ENCODE measurements at regions not wholly inside any gene's neighbourhood (a gene's known extent, or its start where the extent isn't known, plus 50 kb on each side); places are given as distances from the start of the nearest gene placed in this dataset.
"Not testable (repeated sequence)": the region's sequence is repeated elsewhere in the genome, so short reads cannot be mapped to it uniquely, and the experiment has no call there.

- DNase-seq, result no peak
These were observed 89.8 kb upstream of the KCNE2 start for GRCh38 chr21:34274001-34274400.

- no peak for DNase-seq
These were observed 86.9 kb upstream of the KCNE2 start for GRCh38 chr21:34276711-34277425.

GRCh38 chr21:34278451-34278850, 85.4 kb upstream of the KCNE2 start:
- no peak for DNase-seq

- no peak for DNase-seq
These were observed 84.5 kb upstream of the KCNE2 start for GRCh38 chr21:34279285-34279684.

GRCh38 chr21:34279883-34280282, 83.9 kb upstream of the KCNE2 start:
- no peak for DNase-seq

GRCh38 chr21:34280389-34280795, 83.4 kb upstream of the KCNE2 start:
- no peak for DNase-seq

- no peak for DNase-seq
These were observed 82.8 kb upstream of the KCNE2 start for GRCh38 chr21:34280959-34281358.

- no peak for DNase-seq
These were observed 81.6 kb upstream of the KCNE2 start for GRCh38 chr21:34282223-34282622.

- no peak for DNase-seq
These were observed 79.1 kb upstream of the KCNE2 start for GRCh38 chr21:34284666-34285065.

GRCh38 chr21:34288042-34288441, 75.8 kb upstream of the KCNE2 start:
- DNase-seq, result not testable (repeated sequence)

GRCh38 chr21:34289856-34290255, 74.0 kb upstream of the KCNE2 start:
- DNase-seq, result no peak

GRCh38 chr21:34296878-34297277, 66.9 kb upstream of the KCNE2 start:
- DNase-seq, result no peak

GRCh38 chr21:34298534-34299167, 65.2 kb upstream of the KCNE2 start:
- DNase-seq, result no peak

- no peak for DNase-seq
These were observed 64.7 kb upstream of the KCNE2 start for GRCh38 chr21:34299168-34299539.

- DNase-seq, result no peak
These were observed 61.3 kb upstream of the KCNE2 start for GRCh38 chr21:34302521-34302920.

GRCh38 chr21:34305605-34306604, 57.9 kb upstream of the KCNE2 start:
- DNase-seq, result no peak

GRCh38 chr21:34307991-34308532, 55.7 kb upstream of the KCNE2 start:
- DNase-seq, result no peak

- no peak for DNase-seq
These were observed 52.1 kb upstream of the KCNE2 start for GRCh38 chr21:34311561-34312330.

- no peak for DNase-seq
These were observed 50.7 kb upstream of the KCNE2 start for GRCh38 chr21:34313116-34313515.
